Neural cell (in vitro differentiated cells): ENCODE measurements at regions not wholly inside any gene's neighbourhood (a gene's known extent, or its start where the extent isn't known, plus 50 kb on each side); places are given as distances from the start of the nearest gene placed in this dataset.

Experiments
- EP300 ChIP-seq: fragments of 450-650 bp; conservative IDR thresholded peaks from 2 replicates; pipeline ENCODE4 v1.6.1; 2014; ENCODE audit warnings: antibody characterized with exemption, mild to moderate bottlenecking, moderate library complexity; ENCODE audit not compliant: poor library complexity, severe bottlenecking
- EZH2 ChIP-seq: fragments of 200-600, 300-800 bp; shearing (Covaris generic), sonication (generic); IDR thresholded peaks from 2 replicates; pipeline ENCODE4 v1.6.1; 2014; ENCODE audit warnings: antibody characterized with exemption, low read length, borderline replicate concordance, mild to moderate bottlenecking; ENCODE audit not compliant: insufficient read depth, poor library complexity, severe bottlenecking
- MXI1 ChIP-seq: fragments of 450-650 bp; conservative IDR thresholded peaks from 2 replicates; pipeline ENCODE4 v1.6.1; 2014; ENCODE audit warnings: antibody characterized with exemption, mild to moderate bottlenecking; ENCODE audit not compliant: poor library complexity, severe bottlenecking
- POLR2AphosphoS5 ChIP-seq: IDR thresholded peaks from 2 replicates; pipeline ENCODE4 v1.6.1; 2012
- RAD21 ChIP-seq: fragments of 450-650 bp; conservative IDR thresholded peaks from 2 replicates; pipeline ENCODE4 v1.6.1; 2014; ENCODE audit warnings: antibody characterized with exemption, mild to moderate bottlenecking, moderate library complexity
- SMC3 ChIP-seq: fragments of 450-650 bp; conservative IDR thresholded peaks from 2 replicates; pipeline ENCODE4 v1.6.1; 2014; ENCODE audit warnings: antibody characterized with exemption, mild to moderate bottlenecking, moderate library complexity; ENCODE audit not compliant: poor library complexity
- TAF1 ChIP-seq: IDR thresholded peaks from 2 replicates; pipeline ENCODE4 v1.6.1; 2012; ENCODE audit warnings: low read depth
- TF ChIP-seq, protein P1 (sequence below): fragments of 450-650 bp; IDR thresholded peaks from 2 replicates; pipeline ENCODE4 v1.5.1; 2014; ENCODE audit warnings: antibody characterized with exemption, mild to moderate bottlenecking, moderate library complexity; ENCODE audit not compliant: poor library complexity, severe bottlenecking
- TF ChIP-seq, protein P2 (sequence below): IDR thresholded peaks from 2 replicates; pipeline ENCODE4 v1.6.1; 2012; ENCODE audit warnings: borderline replicate concordance

GRCh38 chr1:196128835-196129234 lies 479.4 kb downstream of the KCNT2 start:
- TF ChIP-seq, protein P1, sequence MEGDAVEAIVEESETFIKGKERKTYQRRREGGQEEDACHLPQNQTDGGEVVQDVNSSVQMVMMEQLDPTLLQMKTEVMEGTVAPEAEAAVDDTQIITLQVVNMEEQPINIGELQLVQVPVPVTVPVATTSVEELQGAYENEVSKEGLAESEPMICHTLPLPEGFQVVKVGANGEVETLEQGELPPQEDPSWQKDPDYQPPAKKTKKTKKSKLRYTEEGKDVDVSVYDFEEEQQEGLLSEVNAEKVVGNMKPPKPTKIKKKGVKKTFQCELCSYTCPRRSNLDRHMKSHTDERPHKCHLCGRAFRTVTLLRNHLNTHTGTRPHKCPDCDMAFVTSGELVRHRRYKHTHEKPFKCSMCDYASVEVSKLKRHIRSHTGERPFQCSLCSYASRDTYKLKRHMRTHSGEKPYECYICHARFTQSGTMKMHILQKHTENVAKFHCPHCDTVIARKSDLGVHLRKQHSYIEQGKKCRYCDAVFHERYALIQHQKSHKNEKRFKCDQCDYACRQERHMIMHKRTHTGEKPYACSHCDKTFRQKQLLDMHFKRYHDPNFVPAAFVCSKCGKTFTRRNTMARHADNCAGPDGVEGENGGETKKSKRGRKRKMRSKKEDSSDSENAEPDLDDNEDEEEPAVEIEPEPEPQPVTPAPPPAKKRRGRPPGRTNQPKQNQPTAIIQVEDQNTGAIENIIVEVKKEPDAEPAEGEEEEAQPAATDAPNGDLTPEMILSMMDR: no peak
- TF ChIP-seq POLR2AphosphoS5: no peak
- TF ChIP-seq TAF1: no peak
- TF ChIP-seq, protein P2, sequence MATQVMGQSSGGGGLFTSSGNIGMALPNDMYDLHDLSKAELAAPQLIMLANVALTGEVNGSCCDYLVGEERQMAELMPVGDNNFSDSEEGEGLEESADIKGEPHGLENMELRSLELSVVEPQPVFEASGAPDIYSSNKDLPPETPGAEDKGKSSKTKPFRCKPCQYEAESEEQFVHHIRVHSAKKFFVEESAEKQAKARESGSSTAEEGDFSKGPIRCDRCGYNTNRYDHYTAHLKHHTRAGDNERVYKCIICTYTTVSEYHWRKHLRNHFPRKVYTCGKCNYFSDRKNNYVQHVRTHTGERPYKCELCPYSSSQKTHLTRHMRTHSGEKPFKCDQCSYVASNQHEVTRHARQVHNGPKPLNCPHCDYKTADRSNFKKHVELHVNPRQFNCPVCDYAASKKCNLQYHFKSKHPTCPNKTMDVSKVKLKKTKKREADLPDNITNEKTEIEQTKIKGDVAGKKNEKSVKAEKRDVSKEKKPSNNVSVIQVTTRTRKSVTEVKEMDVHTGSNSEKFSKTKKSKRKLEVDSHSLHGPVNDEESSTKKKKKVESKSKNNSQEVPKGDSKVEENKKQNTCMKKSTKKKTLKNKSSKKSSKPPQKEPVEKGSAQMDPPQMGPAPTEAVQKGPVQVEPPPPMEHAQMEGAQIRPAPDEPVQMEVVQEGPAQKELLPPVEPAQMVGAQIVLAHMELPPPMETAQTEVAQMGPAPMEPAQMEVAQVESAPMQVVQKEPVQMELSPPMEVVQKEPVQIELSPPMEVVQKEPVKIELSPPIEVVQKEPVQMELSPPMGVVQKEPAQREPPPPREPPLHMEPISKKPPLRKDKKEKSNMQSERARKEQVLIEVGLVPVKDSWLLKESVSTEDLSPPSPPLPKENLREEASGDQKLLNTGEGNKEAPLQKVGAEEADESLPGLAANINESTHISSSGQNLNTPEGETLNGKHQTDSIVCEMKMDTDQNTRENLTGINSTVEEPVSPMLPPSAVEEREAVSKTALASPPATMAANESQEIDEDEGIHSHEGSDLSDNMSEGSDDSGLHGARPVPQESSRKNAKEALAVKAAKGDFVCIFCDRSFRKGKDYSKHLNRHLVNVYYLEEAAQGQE: no peak
- no peak for TF ChIP-seq EP300
- TF ChIP-seq RAD21: no peak
- TF ChIP-seq MXI1: no peak
- TF ChIP-seq SMC3: no peak
- no peak for TF ChIP-seq EZH2
